ENCODE measurements at regions not wholly inside any gene's neighbourhood (a gene's known extent, or its start where the extent isn't known, plus 50 kb on each side); places are given as distances from the start of the nearest gene placed in this dataset.
A peak's percentile ranks its signal among the peaks of the same experiment; 100 is the strongest.

DNA sequence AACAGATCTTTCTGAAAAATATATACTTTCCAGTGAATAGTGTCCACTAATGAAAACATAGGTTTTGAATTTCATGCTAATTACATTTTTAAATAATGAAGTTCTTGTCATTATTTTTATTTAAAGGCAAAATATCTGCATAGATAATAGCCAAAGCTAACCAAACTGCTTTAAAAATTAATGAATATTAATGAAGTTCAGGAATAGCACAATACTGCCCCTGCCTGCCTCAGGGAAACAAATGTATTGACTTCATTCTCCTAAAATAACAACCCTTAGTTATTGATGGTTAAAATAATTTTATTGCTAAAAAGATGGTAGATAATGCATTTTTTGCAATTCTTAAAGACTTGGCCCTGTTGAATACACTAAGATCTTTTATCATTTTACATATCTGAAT, 103.6 kb upstream of the SSBP2 start:
- H3K4me3 ChIP-seq (ENCODE audit: low read depth, low read length) = no peak overlapping the region
- no peak overlapping the region for H3K4ac ChIP-seq (ENCODE audit: low read depth, low read length)
- H3K14ac ChIP-seq (ENCODE audit: low read length) = no peak overlapping the region
- H3K23ac ChIP-seq (ENCODE audit: low read length) = no peak overlapping the region
- H3K79me2 ChIP-seq (ENCODE audit: control insufficient read depth, insufficient read depth, low read length, poor library complexity) = no peaks in the 10 kb centered on the region
- H3K18ac ChIP-seq (ENCODE audit: low read length) = no peak overlapping the region
- no peak overlapping the region for H2AK5ac ChIP-seq (ENCODE audit: low read length)
- peaks cover 15% of the 10 kb centered on the region for H3K79me1 ChIP-seq (ENCODE audit: low read length)
- H3K9me3 ChIP-seq (ENCODE audit: insufficient read depth, low read depth, low read length) = no peaks in the 10 kb centered on the region
- no peak overlapping the region for H2BK12ac ChIP-seq (ENCODE audit: low read length)
- H2AFZ ChIP-seq (ENCODE audit: insufficient read depth, low read length, poor library complexity) = no peak overlapping the region
- peaks cover 10 to 19% of the 10 kb centered on the region in 2 experiments for H3K4me1 ChIP-seq (ENCODE audit: control insufficient read depth in 1 of 2, insufficient read depth in 2 of 2, low read length in 2 of 2)
- no peak overlapping the region for H2BK120ac ChIP-seq (ENCODE audit: insufficient read depth, low read length, poor library complexity)
- H3K9ac ChIP-seq (ENCODE audit: low read length) = no peak overlapping the region
- DNase-seq = no peak
- no peak overlapping the region for H2BK5ac ChIP-seq (ENCODE audit: low read depth, low read length, poor library complexity)
- no peak overlapping the region for H4K12ac ChIP-seq (ENCODE audit: low read depth, low read length)
- H4K8ac ChIP-seq (ENCODE audit: low read depth, low read length) = no peak overlapping the region
- H3K4me2 ChIP-seq (ENCODE audit: low read length) = no peak overlapping the region
- no peaks in the 10 kb centered on the region for H3K27me3 ChIP-seq (ENCODE audit: insufficient read depth, low read length)
- H3K36me3 ChIP-seq (ENCODE audit: control insufficient read depth in 1 of 2, insufficient read depth in 2 of 2, low read length in 2 of 2) = no peaks in the 10 kb centered on the region
- no peak overlapping the region for H3K27ac ChIP-seq (ENCODE audit: low read depth, low read length)
- H4K91ac ChIP-seq (ENCODE audit: low read depth, low read length) = no peak overlapping the region

DNA sequence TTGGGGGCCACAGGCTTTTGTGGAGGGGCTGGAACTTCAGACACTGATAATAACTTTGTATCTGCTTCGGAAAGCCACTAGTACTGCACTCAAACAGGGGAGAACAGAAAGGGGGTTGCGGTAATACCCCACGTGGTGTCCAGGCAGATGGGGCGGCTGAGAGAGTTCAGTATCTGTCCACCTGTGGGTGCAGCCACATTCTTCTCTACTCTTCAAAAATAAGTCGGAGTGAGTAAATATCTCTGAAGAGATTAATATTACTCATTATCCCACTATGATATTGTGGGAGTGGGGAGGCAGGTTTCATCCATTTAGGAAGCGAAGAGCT, 102.1 kb upstream of the SSBP2 start:
- no CpG with 5 or more reads among the region's 6 CpGs for whole genome bisulfite sequencing (ENCODE audit: extremely low coverage, insufficient coverage, insufficient read length)
- Histone ChIP-seq H3K9ac (ENCODE audit: low read length) (no peak overlapping the region), H3K27ac (ENCODE audit: low read depth, low read length) (no peak overlapping the region)

DNA sequence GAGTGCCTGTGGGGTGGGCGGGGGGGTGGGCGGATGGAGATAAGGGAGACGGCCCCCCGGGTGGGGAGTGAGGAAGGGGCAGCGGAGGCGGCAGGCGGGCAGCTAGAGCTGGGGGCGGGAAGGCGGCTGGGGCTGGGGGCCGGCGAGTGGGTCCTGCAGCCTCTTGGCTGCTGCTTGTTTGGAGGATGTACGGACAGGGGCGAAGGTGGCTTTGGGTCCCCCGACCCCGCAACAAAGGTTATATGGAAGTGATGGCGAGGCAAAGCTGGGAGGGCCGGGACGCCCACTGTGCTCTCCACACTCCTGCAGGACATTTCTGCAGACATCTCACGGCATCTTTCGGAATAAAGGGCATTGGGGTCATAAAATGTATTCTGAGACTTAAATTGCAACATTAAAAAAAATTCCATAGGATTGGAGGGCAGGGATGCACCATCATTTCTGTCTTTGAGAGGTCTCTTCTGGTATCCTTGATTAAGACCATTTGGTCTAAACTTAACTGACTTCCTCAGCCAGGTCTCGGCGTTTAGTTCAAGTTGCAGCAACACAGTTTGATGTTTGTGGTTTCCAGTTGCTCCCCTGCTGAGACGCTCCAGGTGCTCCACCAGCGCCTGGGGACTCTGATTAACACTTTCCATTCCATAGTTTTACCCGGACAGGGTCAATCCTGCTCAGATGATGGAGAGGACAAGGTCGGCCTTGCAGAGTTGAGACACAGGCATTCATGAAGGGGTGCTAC, 101.6 kb upstream of the SSBP2 start:
- Histone ChIP-seq H4K12ac (ENCODE audit: low read depth, low read length) (no peak overlapping the region), H3K4ac (ENCODE audit: low read depth, low read length) (no peak overlapping the region), H4K91ac (ENCODE audit: low read depth, low read length) (peak overlapping the region; percentile 72), H3K4me3 (ENCODE audit: low read depth, low read length) (peak overlapping the region; percentile 60), H2AFZ (ENCODE audit: insufficient read depth, low read length, poor library complexity) (no peak overlapping the region), H2BK12ac (ENCODE audit: low read length) (peak overlapping the region; percentile 52), H3K23ac (ENCODE audit: low read length) (no peak overlapping the region), H2BK120ac (ENCODE audit: insufficient read depth, low read length, poor library complexity) (peak overlapping the region; percentile 21), H3K79me2 (ENCODE audit: control insufficient read depth, insufficient read depth, low read length, poor library complexity) (no peaks in the 10 kb centered on the region), H2BK5ac (ENCODE audit: low read depth, low read length, poor library complexity) (peak overlapping the region; percentile 42), H3K9ac (ENCODE audit: low read length) (peak overlapping the region; percentile 20), H3K4me1 (ENCODE audit: control insufficient read depth in 1 of 2, insufficient read depth in 2 of 2, low read length in 2 of 2) (peaks cover 10 to 19% of the 10 kb centered on the region in 2 experiments), H3K79me1 (ENCODE audit: low read length) (peaks cover 15% of the 10 kb centered on the region), H2AK5ac (ENCODE audit: low read length) (no peak overlapping the region), H3K36me3 (ENCODE audit: control insufficient read depth in 1 of 2, insufficient read depth in 2 of 2, low read length in 2 of 2) (no peaks in the 10 kb centered on the region), H3K27me3 (ENCODE audit: insufficient read depth, low read length) (no peaks in the 10 kb centered on the region), H4K8ac (ENCODE audit: low read depth, low read length) (peak overlapping the region; percentile 37), H3K18ac (ENCODE audit: low read length) (peak overlapping the region; percentile 24), H3K27ac (ENCODE audit: low read depth, low read length) (peak overlapping the region; percentile 1), H3K4me2 (ENCODE audit: low read length) (peak overlapping the region; percentile 66), H3K9me3 (ENCODE audit: insufficient read depth, low read depth, low read length) (no peaks in the 10 kb centered on the region), H3K14ac (ENCODE audit: low read length) (peak overlapping the region; percentile 68)
- peak in 1 of 2 donors; percentile 16 for DNase-seq
- no CpG with 5 or more reads among the region's 26 CpGs for WGBS (ENCODE audit: extremely low coverage, insufficient coverage, insufficient read length)

More for the DNA sequence above, 102.1 kb upstream of the SSBP2 start:
- no peak overlapping the region for H2BK5ac ChIP-seq (ENCODE audit: low read depth, low read length, poor library complexity)
- H3K9me3 ChIP-seq (ENCODE audit: insufficient read depth, low read depth, low read length) = no peaks in the 10 kb centered on the region
- no peak overlapping the region for H3K4me2 ChIP-seq (ENCODE audit: low read length)
- peaks cover 15% of the 10 kb centered on the region for H3K79me1 ChIP-seq (ENCODE audit: low read length)
- no peak overlapping the region for H2AFZ ChIP-seq (ENCODE audit: insufficient read depth, low read length, poor library complexity)
- no peak overlapping the region for H4K12ac ChIP-seq (ENCODE audit: low read depth, low read length)
- H3K18ac ChIP-seq (ENCODE audit: low read length) = peak overlapping the region; percentile 24
- H3K14ac ChIP-seq (ENCODE audit: low read length) = no peak overlapping the region
- peak overlapping the region; percentile 1 for H4K8ac ChIP-seq (ENCODE audit: low read depth, low read length)
- H2AK5ac ChIP-seq (ENCODE audit: low read length) = no peak overlapping the region
- H3K36me3 ChIP-seq (ENCODE audit: control insufficient read depth in 1 of 2, insufficient read depth in 2 of 2, low read length in 2 of 2) = no peaks in the 10 kb centered on the region
- H4K91ac ChIP-seq (ENCODE audit: low read depth, low read length) = no peak overlapping the region
- H2BK120ac ChIP-seq (ENCODE audit: insufficient read depth, low read length, poor library complexity) = peak overlapping the region; percentile 20
- no peak for DNase-seq
- H3K4me1 ChIP-seq (ENCODE audit: control insufficient read depth in 1 of 2, insufficient read depth in 2 of 2, low read length in 2 of 2) = peaks cover 10 to 19% of the 10 kb centered on the region in 2 experiments
- H3K4ac ChIP-seq (ENCODE audit: low read depth, low read length) = no peak overlapping the region
- H3K79me2 ChIP-seq (ENCODE audit: control insufficient read depth, insufficient read depth, low read length, poor library complexity) = no peaks in the 10 kb centered on the region
- peak overlapping the region; percentile 52 for H2BK12ac ChIP-seq (ENCODE audit: low read length)
- no peak overlapping the region for H3K4me3 ChIP-seq (ENCODE audit: low read depth, low read length)
- no peaks in the 10 kb centered on the region for H3K27me3 ChIP-seq (ENCODE audit: insufficient read depth, low read length)
- H3K23ac ChIP-seq (ENCODE audit: low read length) = no peak overlapping the region

DNA sequence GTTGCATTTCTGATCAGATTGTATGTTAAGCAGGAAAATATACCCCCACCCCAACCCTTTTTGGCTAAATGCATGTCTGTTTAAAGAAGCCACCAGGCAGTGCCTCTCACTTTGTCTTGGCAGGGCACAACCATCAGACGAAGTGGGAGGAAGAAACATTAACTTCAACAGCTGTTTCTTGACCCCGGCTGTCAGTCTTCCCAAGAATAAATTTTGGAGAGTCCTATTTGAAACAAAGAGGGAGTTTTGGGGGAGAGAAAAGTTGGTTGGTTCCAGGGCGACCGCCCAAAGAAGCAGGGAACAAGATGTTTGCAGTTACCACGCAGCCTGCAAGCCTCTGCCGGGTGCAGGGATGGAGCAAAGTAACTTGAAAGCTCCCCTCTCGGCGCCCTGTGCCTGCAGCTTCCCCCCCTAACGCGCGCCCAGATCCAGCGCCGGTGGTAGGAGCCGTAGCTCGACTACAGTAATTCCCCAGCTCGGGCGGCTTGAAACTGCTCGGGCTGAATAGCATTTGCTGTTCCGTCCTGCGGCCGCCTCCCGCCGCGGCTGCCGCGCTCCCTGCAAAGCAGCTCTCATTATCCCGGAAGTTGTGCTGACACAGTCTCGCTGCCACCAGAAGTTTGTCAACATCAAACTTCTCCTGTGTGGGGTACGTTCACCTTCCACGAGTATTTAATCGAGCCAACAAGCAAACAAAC, 100.7 kb upstream of the SSBP2 start:
- Histone ChIP-seq H3K4me3 (ENCODE audit: low read depth, low read length) (no peak overlapping the region), H4K12ac (ENCODE audit: low read depth, low read length) (peak overlapping the region; percentile 39), H4K8ac (ENCODE audit: low read depth, low read length) (peak overlapping the region; percentile 37), H3K14ac (ENCODE audit: low read length) (peak overlapping the region; percentile 41), H3K4me1 (ENCODE audit: control insufficient read depth in 1 of 2, insufficient read depth in 2 of 2, low read length in 2 of 2) (peaks cover 10 to 19% of the 10 kb centered on the region in 2 experiments), H3K79me1 (ENCODE audit: low read length) (peaks cover 15% of the 10 kb centered on the region), H2AFZ (ENCODE audit: insufficient read depth, low read length, poor library complexity) (peak overlapping the region; percentile 1), H2BK12ac (ENCODE audit: low read length) (peak overlapping the region; percentile 8), H2AK5ac (ENCODE audit: low read length) (no peak overlapping the region), H3K4me2 (ENCODE audit: low read length) (peak overlapping the region; percentile 57), H2BK5ac (ENCODE audit: low read depth, low read length, poor library complexity) (peak overlapping the region; percentile 55), H3K27me3 (ENCODE audit: insufficient read depth, low read length) (no peaks in the 10 kb centered on the region), H3K4ac (ENCODE audit: low read depth, low read length) (no peak overlapping the region), H2BK120ac (ENCODE audit: insufficient read depth, low read length, poor library complexity) (peak overlapping the region; percentile 44), H3K18ac (ENCODE audit: low read length) (no peak overlapping the region), H3K79me2 (ENCODE audit: control insufficient read depth, insufficient read depth, low read length, poor library complexity) (no peaks in the 10 kb centered on the region), H3K36me3 (ENCODE audit: control insufficient read depth in 1 of 2, insufficient read depth in 2 of 2, low read length in 2 of 2) (no peaks in the 10 kb centered on the region), H3K27ac (ENCODE audit: low read depth, low read length) (peak overlapping the region; percentile 84), H4K91ac (ENCODE audit: low read depth, low read length) (peak overlapping the region; percentile 60), H3K9me3 (ENCODE audit: insufficient read depth, low read depth, low read length) (no peaks in the 10 kb centered on the region), H3K23ac (ENCODE audit: low read length) (no peak overlapping the region), H3K9ac (ENCODE audit: low read length) (no peak overlapping the region)
- no CpG with 5 or more reads among the region's 31 CpGs for WGBS (ENCODE audit: extremely low coverage, insufficient coverage, insufficient read length)
- peak; percentile 93 to 98 for DNase-seq

Data from trophoblast cell (in vitro differentiated cells and primary cell).